EH (cell line): ENCODE measurements at regions not wholly inside any gene's neighbourhood (a gene's known extent, or its start where the extent isn't known, plus 50 kb on each side); places are given as distances from the start of the nearest gene placed in this dataset.
"Not testable (repeated sequence)": the region's sequence is repeated elsewhere in the genome, so short reads cannot be mapped to it uniquely, and the experiment has no call there.

ENCODE experiments used
- DNase-seq: peaks from one replicate; pipeline ENCODE4 v3.0.0-alpha.2; 2015; ENCODE audit warnings: low read depth

- no peak for DNase-seq
These were observed 1109.5 kb downstream of the NSUN3 start for GRCh38 chr3:95172164-95172943.

- no peak for DNase-seq
These were observed 1114.2 kb downstream of the NSUN3 start for GRCh38 chr3:95177096-95177495.

GRCh38 chr3:95184038-95184437 is 1121.2 kb downstream of the NSUN3 start:
- DNase-seq, result no peak

- DNase-seq, result no peak
These were observed 1126.5 kb downstream of the NSUN3 start for GRCh38 chr3:95189348-95189747.

GRCh38 chr3:95197661-95198060 is 1134.8 kb downstream of the NSUN3 start:
- no peak for DNase-seq

GRCh38 chr3:95200384-95200783 is 1137.5 kb downstream of the NSUN3 start:
- DNase-seq, result no peak

- no peak for DNase-seq
These were observed 1148.0 kb downstream of the NSUN3 start for GRCh38 chr3:95210878-95211277.

- DNase-seq, result no peak
These were observed 1149.3 kb downstream of the NSUN3 start for GRCh38 chr3:95212117-95212516.

- DNase-seq, result no peak
These were observed 1152.6 kb downstream of the NSUN3 start for GRCh38 chr3:95215437-95215957.

- no peak for DNase-seq
These were observed 1154.8 kb downstream of the NSUN3 start for GRCh38 chr3:95217661-95218060.

GRCh38 chr3:95218484-95218883 is 1155.6 kb downstream of the NSUN3 start:
- DNase-seq, result no peak

GRCh38 chr3:95226437-95226836 is 1163.6 kb downstream of the NSUN3 start:
- no peak for DNase-seq

- no peak for DNase-seq
These were observed 1164.2 kb downstream of the NSUN3 start for GRCh38 chr3:95227092-95227491.

- no peak for DNase-seq
These were observed 1165.6 kb downstream of the NSUN3 start for GRCh38 chr3:95228416-95228815.

GRCh38 chr3:95235916-95236315 is 1173.1 kb downstream of the NSUN3 start:
- no peak for DNase-seq

GRCh38 chr3:95237783-95238182 is 1174.9 kb downstream of the NSUN3 start:
- no peak for DNase-seq

- DNase-seq, result no peak
These were observed 1177.5 kb downstream of the NSUN3 start for GRCh38 chr3:95240395-95240794.

- not testable (repeated sequence) for DNase-seq
These were observed 1178.4 kb downstream of the NSUN3 start for GRCh38 chr3:95241256-95241655.

- DNase-seq, result no peak
These were observed 1183.6 kb downstream of the NSUN3 start for GRCh38 chr3:95246413-95246812.

GRCh38 chr3:95254061-95254460 is 1191.2 kb downstream of the NSUN3 start:
- no peak for DNase-seq

- DNase-seq, result no peak
These were observed 1191.9 kb downstream of the NSUN3 start for GRCh38 chr3:95254758-95255157.

GRCh38 chr3:95265129-95265528 is 1202.3 kb downstream of the NSUN3 start:
- no peak for DNase-seq

GRCh38 chr3:95271395-95271794 is 1208.5 kb downstream of the NSUN3 start:
- DNase-seq, result no peak

GRCh38 chr3:95272166-95272565 is 1209.3 kb downstream of the NSUN3 start:
- DNase-seq, result no peak
